ENCODE measurements at regions not wholly inside any gene's neighbourhood (a gene's known extent, or its start where the extent isn't known, plus 50 kb on each side); places are given as distances from the start of the nearest gene placed in this dataset.

GRCh38 chr6:149138699-149139294, 178.7 kb upstream of the TAB2 start:
- Histone ChIP-seq H3K4me2 (ENCODE audit: low read depth, low read length, poor library complexity, severe bottlenecking) (no peak overlapping the region), H2AFZ (ENCODE audit: low read depth, low read length, severe bottlenecking) (no peak overlapping the region), H3F3A (ENCODE audit: insufficient read depth) (no peaks in the 10 kb centered on the region), H3K9me3 (ENCODE audit: insufficient read depth, low read length) (no peaks in the 10 kb centered on the region), H3K9me2 (replicated peaks; ENCODE audit: insufficient read depth, low read length) (no peaks in the 10 kb centered on the region), H4K20me1 (ENCODE audit: low read depth, low read length) (no peaks in the 10 kb centered on the region), H3K9ac (ENCODE audit: low read length) (no peak overlapping the region), H3K27me3 (ENCODE audit: low read length) (no peaks in the 10 kb centered on the region), H3K27ac (ENCODE audit: low read depth, low read length) (no peak overlapping the region), H3K36me3 (ENCODE audit: low read length) (no peaks in the 10 kb centered on the region), H3K79me2 (ENCODE audit: insufficient read depth, low read length) (no peaks in the 10 kb centered on the region), H3K4me3 (ENCODE audit: insufficient read depth, low read length, poor library complexity, severe bottlenecking) (no peak overlapping the region)
- TF ChIP-seq EZH2phosphoT487 (conservative IDR thresholded peaks at IDR 0.05; ENCODE audit: low read length), result no peak

- Histone ChIP-seq H3K27ac (ENCODE audit: low read depth, low read length) (no peak overlapping the region), H4K20me1 (ENCODE audit: low read depth, low read length) (no peaks in the 10 kb centered on the region), H3K4me3 (ENCODE audit: insufficient read depth, low read length, poor library complexity, severe bottlenecking) (no peak overlapping the region), H3K27me3 (ENCODE audit: low read length) (no peaks in the 10 kb centered on the region), H3K9me2 (replicated peaks; ENCODE audit: insufficient read depth, low read length) (no peaks in the 10 kb centered on the region), H3K9ac (ENCODE audit: low read length) (no peak overlapping the region), H3K9me3 (ENCODE audit: insufficient read depth, low read length) (no peaks in the 10 kb centered on the region), H3K36me3 (ENCODE audit: low read length) (no peaks in the 10 kb centered on the region), H2AFZ (ENCODE audit: low read depth, low read length, severe bottlenecking) (no peak overlapping the region), H3K79me2 (ENCODE audit: insufficient read depth, low read length) (no peaks in the 10 kb centered on the region), H3F3A (ENCODE audit: insufficient read depth) (no peaks in the 10 kb centered on the region), H3K4me2 (ENCODE audit: low read depth, low read length, poor library complexity, severe bottlenecking) (no peak overlapping the region)
- TF ChIP-seq EZH2phosphoT487 (conservative IDR thresholded peaks at IDR 0.05; ENCODE audit: low read length), result no peak
- no peak for TF ChIP-seq CTCF (IDR thresholded peaks at IDR 0.05; ENCODE audit: insufficient read depth, low read length, poor library complexity, severe bottlenecking)
Observed at GRCh38 chr6:149139782-149140136, 177.8 kb upstream of the TAB2 start.

GRCh38 chr6:149140137-149140909, 177.2 kb upstream of the TAB2 start:
- Histone ChIP-seq H3F3A (ENCODE audit: insufficient read depth) (no peaks in the 10 kb centered on the region), H3K9me3 (ENCODE audit: insufficient read depth, low read length) (no peaks in the 10 kb centered on the region), H3K9ac (ENCODE audit: low read length) (no peak overlapping the region), H3K27me3 (ENCODE audit: low read length) (no peaks in the 10 kb centered on the region), H3K4me3 (ENCODE audit: insufficient read depth, low read length, poor library complexity, severe bottlenecking) (no peak overlapping the region), H4K20me1 (ENCODE audit: low read depth, low read length) (no peaks in the 10 kb centered on the region), H3K4me2 (ENCODE audit: low read depth, low read length, poor library complexity, severe bottlenecking) (no peak overlapping the region), H3K9me2 (replicated peaks; ENCODE audit: insufficient read depth, low read length) (no peaks in the 10 kb centered on the region), H3K27ac (ENCODE audit: low read depth, low read length) (no peak overlapping the region), H3K79me2 (ENCODE audit: insufficient read depth, low read length) (no peaks in the 10 kb centered on the region), H3K36me3 (ENCODE audit: low read length) (no peaks in the 10 kb centered on the region), H2AFZ (ENCODE audit: low read depth, low read length, severe bottlenecking) (no peak overlapping the region)
- TF ChIP-seq EZH2phosphoT487 (conservative IDR thresholded peaks at IDR 0.05; ENCODE audit: low read length) (no peak), CTCF (IDR thresholded peaks at IDR 0.05; ENCODE audit: insufficient read depth, low read length, poor library complexity, severe bottlenecking) (no peak)

GRCh38 chr6:149140910-149141290, 176.6 kb upstream of the TAB2 start:
- no peaks in the 10 kb centered on the region for H3K9me3 ChIP-seq (ENCODE audit: insufficient read depth, low read length)
- H3K27ac ChIP-seq (ENCODE audit: low read depth, low read length), result no peak overlapping the region
- H3K9me2 ChIP-seq (replicated peaks; ENCODE audit: insufficient read depth, low read length), result no peaks in the 10 kb centered on the region
- no peaks in the 10 kb centered on the region for H4K20me1 ChIP-seq (ENCODE audit: low read depth, low read length)
- H3K4me2 ChIP-seq (ENCODE audit: low read depth, low read length, poor library complexity, severe bottlenecking), result no peak overlapping the region
- no peaks in the 10 kb centered on the region for H3K27me3 ChIP-seq (ENCODE audit: low read length)
- no peak overlapping the region for H2AFZ ChIP-seq (ENCODE audit: low read depth, low read length, severe bottlenecking)
- TF ChIP-seq EZH2phosphoT487 (conservative IDR thresholded peaks at IDR 0.05; ENCODE audit: low read length) (no peak), CTCF (IDR thresholded peaks at IDR 0.05; ENCODE audit: insufficient read depth, low read length, poor library complexity, severe bottlenecking) (no peak)
- H3K9ac ChIP-seq (ENCODE audit: low read length), result no peak overlapping the region
- H3K79me2 ChIP-seq (ENCODE audit: insufficient read depth, low read length), result no peaks in the 10 kb centered on the region
- H3K4me3 ChIP-seq (ENCODE audit: insufficient read depth, low read length, poor library complexity, severe bottlenecking), result no peak overlapping the region
- H3K36me3 ChIP-seq (ENCODE audit: low read length), result no peaks in the 10 kb centered on the region
- H3F3A ChIP-seq (ENCODE audit: insufficient read depth), result no peaks in the 10 kb centered on the region

Measured in SU-DHL-6 (cell line).